ENCODE measurements at regions not wholly inside any gene's neighbourhood (a gene's known extent, or its start where the extent isn't known, plus 50 kb on each side); places are given as distances from the start of the nearest gene placed in this dataset.
A peak's percentile ranks its signal among the peaks of the same experiment; 100 is the strongest.

DNA sequence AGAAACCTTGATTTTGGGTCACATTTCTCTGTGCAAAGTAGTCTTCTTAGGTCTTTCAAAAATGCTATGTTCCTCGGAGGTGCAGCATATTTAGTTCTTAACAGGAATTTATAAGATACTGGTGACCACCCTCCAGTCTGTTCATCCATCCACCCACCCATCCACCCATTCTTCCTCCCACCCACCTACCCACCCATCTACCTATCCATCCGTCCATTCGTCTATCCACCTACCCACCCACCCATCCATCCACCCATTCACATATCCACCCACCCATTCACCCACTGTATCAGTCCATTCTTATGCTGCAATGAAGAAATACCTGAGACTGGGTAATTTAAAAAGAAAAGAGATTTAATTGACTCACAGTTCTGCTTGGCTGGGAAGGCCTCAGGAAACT, 74.9 kb downstream of the KCTD15 start:
- Histone ChIP-seq H3K27me3 (ENCODE audit: control insufficient read depth in 3 of 3, insufficient read depth in 3 of 3, low read depth in 1 of 3, low read length in 3 of 3) (peaks cover 0 to 24% (median 3%) of the 10 kb centered on the region in 3 experiments), H3K4me1 (ENCODE audit: control insufficient read depth in 2 of 2, insufficient read depth in 1 of 2, low read depth in 1 of 2, low read length in 2 of 2) (peaks cover 5 to 6% of the 10 kb centered on the region in 2 donors), H3K18ac (ENCODE audit: low read length) (no peak overlapping the region), H3K23ac (ENCODE audit: low read depth, low read length, poor library complexity) (no peak overlapping the region), H2BK5ac (ENCODE audit: low read length) (no peak overlapping the region), H3K9ac (ENCODE audit: low read depth, low read length, poor library complexity) (no peak overlapping the region), H2BK120ac (ENCODE audit: low read depth, low read length) (no peak overlapping the region), H3K14ac (ENCODE audit: low read length) (no peak overlapping the region), H2AFZ (ENCODE audit: low read length) (no peak overlapping the region), H3K9me3 (replicated peaks in 1 of 2; ENCODE audit: control insufficient read depth in 2 of 2, insufficient read depth in 1 of 2, low read depth in 1 of 2, low read length in 2 of 2) (no peaks in the 10 kb centered on the region), H3K4me3 (ENCODE audit: low read length in 2 of 2) (no peak overlapping the region), H2AK5ac (ENCODE audit: low read depth, low read length) (no peak overlapping the region), H3K4ac (ENCODE audit: low read length) (no peak overlapping the region), H2BK15ac (ENCODE audit: low read length) (no peak overlapping the region), H3K36me3 (replicated peaks in 1 of 2; ENCODE audit: control insufficient read depth in 2 of 2, insufficient read depth in 2 of 2, low read length in 2 of 2) (no peaks in the 10 kb centered on the region), H3K27ac (replicated peaks; ENCODE audit: low read length) (no peak overlapping the region), H3K79me1 (ENCODE audit: low read depth, low read length) (no peaks in the 10 kb centered on the region), H4K8ac (ENCODE audit: low read depth, low read length) (no peak overlapping the region), H2BK12ac (ENCODE audit: low read length) (no peak overlapping the region), H3K4me2 (ENCODE audit: insufficient read depth, low read length, poor library complexity, severe bottlenecking) (no peak overlapping the region), H4K91ac (ENCODE audit: low read depth, low read length, poor library complexity) (no peak overlapping the region)
- DNase-seq (ENCODE audit: low spot score) = no peak
- WGBS, 2 donors (ENCODE audit: extremely low coverage in 2 of 2, insufficient read length in 2 of 2, insufficient replicate concordance in 1 of 2) = 100% methylated on average over 2 of the region's 3 CpGs; no CpG with 5 or more reads in 1 of the 2 donors

DNA sequence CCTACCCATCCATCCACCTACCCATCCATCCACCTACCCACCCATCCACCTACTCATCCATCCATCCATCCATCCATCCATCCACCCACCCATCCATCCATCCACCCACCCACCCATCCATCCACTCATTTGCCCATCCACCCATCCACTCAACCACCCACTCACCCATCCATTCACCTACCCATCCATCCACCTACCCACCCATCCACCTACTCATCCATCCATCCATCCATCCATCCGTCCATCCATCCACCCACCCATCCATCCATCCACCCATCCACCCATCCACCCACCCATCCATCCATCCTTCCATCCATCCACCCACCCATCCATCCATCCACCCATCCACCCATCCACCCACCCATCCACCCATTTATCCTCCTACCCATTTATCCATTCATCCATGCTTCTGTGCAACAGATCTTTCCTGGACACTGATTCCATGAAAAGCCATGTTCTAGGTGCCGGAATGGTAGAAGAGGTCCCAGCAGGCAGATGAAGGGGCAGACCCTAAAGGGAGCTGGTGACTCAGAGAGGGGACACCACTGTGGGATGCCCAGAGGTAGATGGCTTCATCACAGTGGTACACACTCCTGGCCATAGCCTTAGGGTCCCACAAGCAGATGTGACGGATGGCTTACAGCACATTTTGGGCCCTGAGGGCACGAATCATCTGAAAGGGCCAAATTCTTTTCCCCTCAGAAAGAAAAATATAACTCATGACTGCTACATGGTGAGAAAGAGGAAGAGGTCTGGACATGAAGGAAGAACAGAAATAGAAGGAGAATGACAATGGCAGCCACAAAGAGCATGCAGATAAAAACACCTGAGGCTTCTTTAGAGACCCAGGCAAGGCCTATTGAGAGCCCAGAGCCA, 76.0 kb downstream of the KCTD15 start:
- no peak overlapping the region for H2AFZ ChIP-seq (ENCODE audit: low read length)
- DNase-seq (ENCODE audit: low spot score) = no peak
- no peak overlapping the region for H2AK5ac ChIP-seq (ENCODE audit: low read depth, low read length)
- H2BK120ac ChIP-seq (ENCODE audit: low read depth, low read length) = no peak overlapping the region
- no peak overlapping the region for H2BK5ac ChIP-seq (ENCODE audit: low read length)
- no peak overlapping the region for H2BK15ac ChIP-seq (ENCODE audit: low read length)
- H3K27me3 ChIP-seq (ENCODE audit: control insufficient read depth in 3 of 3, insufficient read depth in 3 of 3, low read depth in 1 of 3, low read length in 3 of 3) = peaks cover 0 to 19% (median 3%) of the 10 kb centered on the region in 3 experiments
- H3K18ac ChIP-seq (ENCODE audit: low read length) = no peak overlapping the region
- no peak overlapping the region for H4K91ac ChIP-seq (ENCODE audit: low read depth, low read length, poor library complexity)
- WGBS, 2 donors (ENCODE audit: extremely low coverage in 2 of 2, insufficient read length in 2 of 2, insufficient replicate concordance in 1 of 2) = no CpG with 5 or more reads among the region's 4 CpGs
- H3K23ac ChIP-seq (ENCODE audit: low read depth, low read length, poor library complexity) = no peak overlapping the region
- H2BK12ac ChIP-seq (ENCODE audit: low read length) = no peak overlapping the region
- no peak overlapping the region for H3K27ac ChIP-seq (replicated peaks; ENCODE audit: low read length)
- no peak overlapping the region for H4K8ac ChIP-seq (ENCODE audit: low read depth, low read length)
- H3K9me3 ChIP-seq (replicated peaks in 1 of 2; ENCODE audit: control insufficient read depth in 2 of 2, insufficient read depth in 1 of 2, low read depth in 1 of 2, low read length in 2 of 2) = no peaks in the 10 kb centered on the region
- H3K4me3 ChIP-seq (ENCODE audit: low read length in 2 of 2) = no peak overlapping the region
- H3K14ac ChIP-seq (ENCODE audit: low read length) = no peak overlapping the region
- no peaks in the 10 kb centered on the region for H3K79me1 ChIP-seq (ENCODE audit: low read depth, low read length)
- peaks cover 5 to 6% of the 10 kb centered on the region in 2 donors for H3K4me1 ChIP-seq (ENCODE audit: control insufficient read depth in 2 of 2, insufficient read depth in 1 of 2, low read depth in 1 of 2, low read length in 2 of 2)
- H3K9ac ChIP-seq (ENCODE audit: low read depth, low read length, poor library complexity) = no peak overlapping the region
- no peak overlapping the region for H3K4me2 ChIP-seq (ENCODE audit: insufficient read depth, low read length, poor library complexity, severe bottlenecking)
- H3K36me3 ChIP-seq (replicated peaks in 1 of 2; ENCODE audit: control insufficient read depth in 2 of 2, insufficient read depth in 2 of 2, low read length in 2 of 2) = no peaks in the 10 kb centered on the region
- H3K4ac ChIP-seq (ENCODE audit: low read length) = no peak overlapping the region

DNA sequence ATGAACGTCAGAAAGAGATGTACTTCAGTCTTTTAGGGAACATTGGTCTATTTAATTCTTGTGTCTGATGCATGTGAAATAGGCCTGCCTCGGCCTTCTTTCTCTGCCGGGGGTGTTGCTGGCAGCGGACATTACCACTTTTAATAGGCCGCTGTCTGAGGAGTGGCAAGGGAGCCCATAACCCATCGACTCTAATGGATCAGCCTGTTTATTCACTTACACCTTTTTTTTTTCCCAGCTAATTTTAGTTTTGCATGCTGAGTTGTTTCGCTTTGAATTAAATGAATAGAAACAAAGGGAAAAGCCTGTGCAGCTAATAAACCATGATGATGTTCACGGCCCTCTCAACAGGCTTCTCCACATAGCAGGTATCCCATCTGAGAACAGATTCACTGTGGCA, 78.4 kb downstream of the KCTD15 start:
- H3K9ac ChIP-seq (ENCODE audit: low read depth, low read length, poor library complexity) = no peak overlapping the region
- H2BK15ac ChIP-seq (ENCODE audit: low read length) = no peak overlapping the region
- no peak overlapping the region for H3K14ac ChIP-seq (ENCODE audit: low read length)
- H2BK5ac ChIP-seq (ENCODE audit: low read length) = no peak overlapping the region
- no peak overlapping the region for H4K91ac ChIP-seq (ENCODE audit: low read depth, low read length, poor library complexity)
- no peak overlapping the region for H2BK120ac ChIP-seq (ENCODE audit: low read depth, low read length)
- no peak overlapping the region for H2AFZ ChIP-seq (ENCODE audit: low read length)
- no peak overlapping the region for H3K23ac ChIP-seq (ENCODE audit: low read depth, low read length, poor library complexity)
- no peak overlapping the region for H3K27ac ChIP-seq (replicated peaks; ENCODE audit: low read length)
- no peak overlapping the region for H3K18ac ChIP-seq (ENCODE audit: low read length)
- no CpG with 5 or more reads among the region's 8 CpGs for whole genome bisulfite sequencing, 2 donors (ENCODE audit: extremely low coverage in 2 of 2, insufficient read length in 2 of 2, insufficient replicate concordance in 1 of 2)
- H2BK12ac ChIP-seq (ENCODE audit: low read length) = no peak overlapping the region
- H3K27me3 ChIP-seq (ENCODE audit: control insufficient read depth in 3 of 3, insufficient read depth in 3 of 3, low read depth in 1 of 3, low read length in 3 of 3) = peaks cover 0 to 12% (median 3%) of the 10 kb centered on the region in 3 experiments
- H3K36me3 ChIP-seq (replicated peaks in 1 of 2; ENCODE audit: control insufficient read depth in 2 of 2, insufficient read depth in 2 of 2, low read length in 2 of 2) = no peaks in the 10 kb centered on the region
- no peak for DNase-seq (ENCODE audit: low spot score)
- no peak overlapping the region for H4K8ac ChIP-seq (ENCODE audit: low read depth, low read length)
- peaks cover 0 to 3% of the 10 kb centered on the region in 2 donors for H3K4me1 ChIP-seq (ENCODE audit: control insufficient read depth in 2 of 2, insufficient read depth in 1 of 2, low read depth in 1 of 2, low read length in 2 of 2)
- H3K4ac ChIP-seq (ENCODE audit: low read length) = no peak overlapping the region
- no peak overlapping the region for H3K4me3 ChIP-seq (ENCODE audit: low read length in 2 of 2)
- H2AK5ac ChIP-seq (ENCODE audit: low read depth, low read length) = no peak overlapping the region
- no peaks in the 10 kb centered on the region for H3K79me1 ChIP-seq (ENCODE audit: low read depth, low read length)
- H3K9me3 ChIP-seq (replicated peaks in 1 of 2; ENCODE audit: control insufficient read depth in 2 of 2, insufficient read depth in 1 of 2, low read depth in 1 of 2, low read length in 2 of 2) = no peaks in the 10 kb centered on the region
- no peak overlapping the region for H3K4me2 ChIP-seq (ENCODE audit: insufficient read depth, low read length, poor library complexity, severe bottlenecking)

DNA sequence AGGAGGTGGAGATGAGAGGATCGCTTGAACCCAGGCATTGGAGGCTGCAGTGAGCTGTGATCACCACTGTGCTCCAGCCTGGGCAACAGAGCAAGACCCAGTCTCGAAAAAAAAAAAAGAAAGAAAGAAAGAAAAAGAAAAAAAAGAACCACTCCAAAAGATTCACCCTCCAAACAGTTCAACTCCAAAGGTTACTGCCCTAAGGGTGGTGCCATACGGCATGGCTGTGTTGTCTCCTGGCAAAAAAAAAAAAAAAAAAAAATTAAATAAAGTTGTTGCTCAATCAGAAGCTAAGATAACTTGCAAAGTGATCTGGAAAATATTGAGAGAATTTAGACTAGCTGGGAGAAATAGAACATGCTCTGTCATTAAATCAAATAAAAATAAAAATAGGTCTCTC, 79.5 kb downstream of the KCTD15 start:
- Histone ChIP-seq H2BK12ac (ENCODE audit: low read length) (no peak overlapping the region), H3K4me1 (ENCODE audit: control insufficient read depth in 2 of 2, insufficient read depth in 1 of 2, low read depth in 1 of 2, low read length in 2 of 2) (peaks cover 0 to 3% of the 10 kb centered on the region in 2 donors), H3K4me2 (ENCODE audit: insufficient read depth, low read length, poor library complexity, severe bottlenecking) (no peak overlapping the region), H3K4me3 (ENCODE audit: low read length in 2 of 2) (no peak overlapping the region), H3K79me1 (ENCODE audit: low read depth, low read length) (no peaks in the 10 kb centered on the region), H3K9ac (ENCODE audit: low read depth, low read length, poor library complexity) (no peak overlapping the region), H4K8ac (ENCODE audit: low read depth, low read length) (no peak overlapping the region), H3K36me3 (replicated peaks in 1 of 2; ENCODE audit: control insufficient read depth in 2 of 2, insufficient read depth in 2 of 2, low read length in 2 of 2) (no peaks in the 10 kb centered on the region), H3K27me3 (ENCODE audit: control insufficient read depth in 3 of 3, insufficient read depth in 3 of 3, low read depth in 1 of 3, low read length in 3 of 3) (peaks cover 0 to 11% (median 0%) of the 10 kb centered on the region in 3 experiments), H2BK5ac (ENCODE audit: low read length) (no peak overlapping the region), H3K4ac (ENCODE audit: low read length) (no peak overlapping the region), H3K14ac (ENCODE audit: low read length) (peak overlapping the region; percentile 75), H3K23ac (ENCODE audit: low read depth, low read length, poor library complexity) (no peak overlapping the region), H2BK15ac (ENCODE audit: low read length) (no peak overlapping the region), H2AFZ (ENCODE audit: low read length) (no peak overlapping the region), H4K91ac (ENCODE audit: low read depth, low read length, poor library complexity) (no peak overlapping the region), H3K9me3 (replicated peaks in 1 of 2; ENCODE audit: control insufficient read depth in 2 of 2, insufficient read depth in 1 of 2, low read depth in 1 of 2, low read length in 2 of 2) (no peaks in the 10 kb centered on the region), H3K27ac (replicated peaks; ENCODE audit: low read length) (no peak overlapping the region), H2BK120ac (ENCODE audit: low read depth, low read length) (no peak overlapping the region), H3K18ac (ENCODE audit: low read length) (no peak overlapping the region), H2AK5ac (ENCODE audit: low read depth, low read length) (no peak overlapping the region)
- WGBS, 2 donors (ENCODE audit: extremely low coverage in 2 of 2, insufficient read length in 2 of 2, insufficient replicate concordance in 1 of 2) = no CpG with 5 or more reads among the region's 3 CpGs
- DNase-seq (ENCODE audit: low spot score) = no peak
